Fibroblast of mammary gland (primary cell): ENCODE measurements at regions not wholly inside any gene's neighbourhood (a gene's known extent, or its start where the extent isn't known, plus 50 kb on each side); places are given as distances from the start of the nearest gene placed in this dataset.
A peak's percentile ranks its signal among the peaks of the same experiment; 100 is the strongest.

Experiments
- DNase-seq: peaks from one replicate; pipeline ENCODE4 v3.0.0-alpha.2; 2010; ENCODE audit warnings: low read depth
- H3K4me3 ChIP-seq: 2 replicates; pipeline ENCODE4 v1.5.1; 2011; ENCODE audit warnings: low read depth, mild to moderate bottlenecking, low read length, moderate library complexity; ENCODE audit not compliant: control insufficient read depth
- CTCF ChIP-seq: conservative IDR thresholded peaks from 2 replicates; pipeline ENCODE4 v1.5.1; 2011; ENCODE audit warnings: low read depth, low read length, inconsistent platforms; ENCODE audit not compliant: control insufficient read depth, insufficient read depth

DNA sequence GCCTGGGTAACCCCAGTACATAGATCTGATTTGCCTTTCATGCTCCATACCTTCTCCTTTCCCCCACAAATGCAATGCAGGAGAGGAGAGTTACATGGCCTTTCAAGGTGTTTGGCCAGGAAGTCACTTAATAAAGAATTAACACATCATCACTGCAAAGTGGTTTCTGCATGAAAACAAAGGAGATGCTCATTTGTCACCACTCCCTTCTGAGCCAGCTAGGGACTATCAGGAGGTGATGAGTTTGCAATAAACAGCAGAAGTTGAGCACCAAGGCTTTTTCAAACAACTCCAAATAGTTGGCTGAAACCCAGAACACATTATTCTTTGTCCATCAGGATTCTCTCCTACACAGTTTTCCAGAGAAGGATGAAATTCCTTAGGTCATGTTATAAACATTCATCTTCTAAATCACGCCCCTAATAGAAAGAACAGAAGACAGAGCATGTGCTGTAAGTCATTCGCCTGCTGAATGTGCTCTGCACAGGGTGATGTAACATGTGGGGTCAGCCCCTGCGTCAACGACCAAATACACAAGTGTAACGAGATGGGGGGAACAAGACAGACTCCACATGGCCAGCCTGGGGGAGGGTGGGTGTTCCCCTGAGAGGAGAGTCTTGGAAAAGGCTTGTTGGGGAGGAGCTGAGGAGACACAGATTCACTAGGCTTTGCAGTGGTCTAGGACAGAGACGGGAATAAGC is 87.3 kb upstream of the RMDN2 start:
- H3K4me3 ChIP-seq = no peak overlapping the region
- TF ChIP-seq CTCF = no peak
- peak; percentile 83 for DNase-seq

DNA sequence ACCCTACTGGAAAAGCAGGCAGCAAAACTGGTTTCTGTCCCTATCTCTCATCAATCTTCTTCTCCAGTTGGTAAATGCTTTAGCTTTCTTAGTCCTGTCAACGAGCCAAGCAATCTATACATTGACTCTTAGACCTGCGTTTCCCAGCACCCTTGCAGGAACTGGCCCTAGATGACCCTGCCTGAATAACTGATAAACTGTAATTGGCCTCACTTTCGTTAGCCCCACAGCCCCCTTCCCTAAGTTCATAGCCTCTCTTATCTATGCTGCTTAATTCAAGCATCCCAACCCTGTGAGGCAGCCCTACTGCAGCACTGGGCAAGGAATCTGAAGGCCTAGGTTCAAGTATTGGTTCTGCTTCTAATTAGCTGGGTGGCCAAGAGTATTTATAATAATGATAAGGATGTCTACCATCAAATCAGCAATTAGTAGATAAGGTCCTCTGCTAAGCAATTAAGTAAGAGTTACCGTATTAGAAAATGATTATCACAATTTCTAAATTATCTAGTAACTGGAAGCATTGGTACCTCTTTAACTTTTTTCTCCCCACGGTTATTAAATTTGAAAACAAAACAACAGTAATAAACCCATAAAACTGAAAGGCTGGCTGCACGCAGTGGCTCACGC is 86.4 kb upstream of the RMDN2 start:
- DNase-seq = no peak
- no peak overlapping the region for H3K4me3 ChIP-seq
- TF ChIP-seq CTCF = no peak

GRCh38 chr2:37839991-37840390 is 85.1 kb upstream of the RMDN2 start:
- no peak for DNase-seq
- no peak for TF ChIP-seq CTCF
- no peak overlapping the region for H3K4me3 ChIP-seq

DNA sequence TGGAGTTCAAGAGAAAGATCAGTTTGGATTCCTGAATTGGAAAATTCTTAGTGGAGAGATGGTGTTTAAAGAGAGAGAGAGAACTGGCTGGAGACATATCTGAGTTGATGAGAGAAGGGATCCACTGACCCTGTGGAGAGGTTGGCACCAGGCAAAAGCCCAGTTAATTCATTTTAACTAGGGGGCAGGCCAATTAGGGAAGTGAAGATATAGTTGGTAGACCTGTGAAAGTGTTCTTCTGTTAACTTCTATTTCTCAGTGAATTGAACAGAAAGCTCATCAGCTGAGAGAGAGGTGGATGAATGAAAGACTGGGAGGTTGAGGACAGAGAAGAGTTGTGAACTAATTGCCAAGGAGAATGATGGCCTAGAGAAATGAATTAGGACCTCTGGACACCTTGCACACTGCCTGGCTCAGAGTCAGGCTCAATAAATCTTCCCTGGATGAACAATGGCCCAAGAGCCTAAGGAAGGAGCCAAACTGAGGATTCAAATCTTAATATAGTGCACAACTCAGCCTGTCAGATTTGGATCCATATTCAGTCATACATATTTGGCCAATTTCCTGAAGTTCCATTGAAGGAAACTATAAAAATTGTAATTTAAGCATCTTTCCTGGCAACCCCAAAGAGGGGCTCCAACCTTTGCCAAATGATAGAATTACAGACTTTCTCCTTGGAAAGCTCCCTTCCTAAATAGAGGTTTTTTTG is 82.2 kb upstream of the RMDN2 start:
- H3K4me3 ChIP-seq = no peak overlapping the region
- no peak for DNase-seq
- TF ChIP-seq CTCF = no peak

DNA sequence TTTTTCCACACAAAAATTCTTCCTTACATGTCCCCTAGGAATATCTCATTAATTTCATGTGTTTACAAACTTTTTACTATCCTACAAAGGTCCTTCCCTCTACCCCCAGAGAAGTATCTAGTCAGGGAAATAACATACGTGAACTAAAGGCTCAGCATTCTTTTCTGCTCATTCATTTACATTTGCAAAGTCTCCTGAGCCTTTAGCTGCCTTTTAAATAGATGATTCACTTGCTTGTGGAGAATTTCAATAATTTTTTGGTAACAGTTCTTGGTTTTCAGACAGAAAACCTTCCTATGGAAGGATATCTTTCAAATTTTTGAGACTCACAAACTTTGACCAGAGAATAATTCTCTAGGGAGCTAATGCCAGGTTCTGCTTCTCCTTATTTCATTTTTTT is 81.5 kb upstream of the RMDN2 start:
- no peak overlapping the region for H3K4me3 ChIP-seq
- TF ChIP-seq CTCF = no peak
- DNase-seq = peak; percentile 74

DNA sequence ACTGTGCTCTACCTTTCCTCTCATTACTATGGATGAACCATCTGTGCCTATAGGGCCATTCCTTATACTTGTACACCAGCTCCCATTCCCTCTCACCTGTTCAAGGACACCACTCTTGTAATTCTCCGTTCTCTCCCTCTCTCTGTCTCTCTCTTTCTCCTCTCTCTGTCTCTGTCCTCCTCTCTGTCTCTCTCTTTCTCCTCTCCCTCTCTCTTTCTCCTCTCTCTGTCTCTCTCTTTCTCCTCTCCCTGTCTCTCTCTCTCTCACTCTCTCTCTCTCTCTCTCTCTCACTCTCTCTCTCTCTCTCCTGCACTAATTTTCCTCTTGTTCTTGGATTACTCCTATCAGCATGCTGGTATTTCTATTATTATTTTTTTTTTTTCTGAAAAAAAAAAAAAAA is 78.9 kb upstream of the RMDN2 start:
- no peak for TF ChIP-seq CTCF
- H3K4me3 ChIP-seq = no peak overlapping the region
- DNase-seq = no peak

GRCh38 chr2:37847792-37848191 is 77.3 kb upstream of the RMDN2 start:
- DNase-seq = no peak
- no peak overlapping the region for H3K4me3 ChIP-seq
- no peak for TF ChIP-seq CTCF
